PC-3 (cell line): ENCODE measurements at regions not wholly inside any gene's neighbourhood (a gene's known extent, or its start where the extent isn't known, plus 50 kb on each side); places are given as distances from the start of the nearest gene placed in this dataset.

Experiments
- ATAC-seq: fragments of 200-7000 bp; cut with Tn5 transposase; 2 replicates; pipeline ENCODE4 v1.9.1; 2020; ENCODE audit warnings: mild to moderate bottlenecking, moderate library complexity
- BruUV-seq: library from RNA; stranded (reverse); fragments of 400-500 nt; replicated peaks from 2 replicates; lab custom pipeline; 2021; lab: Mats Ljungman, UMichigan
- CTCF ChIA-PET: fragments of 300-600 bp; sonication (Branson Sonifier 250); formaldehyde crosslinking; loops from one replicate; lab custom pipeline; 2022; ENCODE audit warnings: antibody characterized with exemption; lab: Charles Lee
- POLR2A ChIA-PET: fragments of 300-600 bp; sonication (Branson Sonifier 250); formaldehyde crosslinking; loops from one replicate; lab custom pipeline; 2022; ENCODE audit warnings: antibody characterized with exemption; ENCODE audit not compliant: unreplicated experiment; lab: Charles Lee
- DNase-seq: peaks from one replicate; pipeline ENCODE4 v3.0.0-alpha.2; 2015
- H2AFZ ChIP-seq: fragments of 300-600 bp; sonication (generic); 2 replicates; pipeline ENCODE4 v1.6.0; 2016; ENCODE audit warnings: antibody characterized with exemption, low read length
- H3F3A ChIP-seq: fragments of 300-600 bp; sonication (generic); one replicate; pipeline ENCODE4 v1.6.0; 2017; ENCODE audit warnings: antibody characterized with exemption, low read length, control low read depth, mild to moderate bottlenecking; ENCODE audit not compliant: unreplicated experiment
- H3K27ac ChIP-seq: fragments of 300-600 bp; sonication (generic); 2 replicates; pipeline ENCODE4 v1.5.1; 2016; ENCODE audit warnings: mild to moderate bottlenecking, low read length
- H3K27me3 ChIP-seq: fragments of 300-600 bp; sonication (generic); 2 replicates; pipeline ENCODE4 v1.6.1; 2016; ENCODE audit warnings: low read length, mixed read lengths
- H3K36me3 ChIP-seq: fragments of 300-600 bp; sonication (generic); 2 replicates; pipeline ENCODE4 v1.6.1; 2016; ENCODE audit warnings: low read depth, mixed run types, low read length, mixed read lengths
- H3K4me1 ChIP-seq: fragments of 300-600 bp; sonication (generic); 2 replicates; pipeline ENCODE4 v1.5.1; 2016; ENCODE audit warnings: low read length; ENCODE audit not compliant: insufficient read depth
- H3K4me2 ChIP-seq: fragments of 300-600 bp; sonication (generic); 2 replicates; pipeline ENCODE4 v1.6.0; 2016; ENCODE audit warnings: low read length
- H3K4me3 ChIP-seq: fragments of 300-600 bp; sonication (generic); 2 replicates; pipeline ENCODE4 v1.5.1; 2016; ENCODE audit warnings: mild to moderate bottlenecking, low read length, mixed read lengths
- H3K79me2 ChIP-seq: fragments of 300-600 bp; sonication (generic); 2 replicates; pipeline ENCODE4 v1.6.1; 2017; ENCODE audit warnings: low read length, mixed read lengths
- H3K9ac ChIP-seq: fragments of 300-600 bp; sonication (generic); 2 replicates; pipeline ENCODE4 v1.6.0; 2016; ENCODE audit warnings: mild to moderate bottlenecking, low read length
- H3K9me2 ChIP-seq: fragments of 300-600 bp; sonication (generic); replicated peaks from 2 replicates; pipeline ENCODE4 v1.6.1; 2016; ENCODE audit warnings: mixed run types, low read length, mixed read lengths
- H3K9me3 ChIP-seq: fragments of 300-600 bp; sonication (generic); 2 replicates; pipeline ENCODE4 v1.6.1; 2016; ENCODE audit warnings: low read length, mixed read lengths
- H4K20me1 ChIP-seq: fragments of 300-600 bp; sonication (generic); 2 replicates; pipeline ENCODE4 v1.6.1; 2016; ENCODE audit warnings: low read length, mixed read lengths
- EZH2 ChIP-seq: fragments of 300-600 bp; sonication (generic); IDR thresholded peaks from one replicate; pipeline ENCODE4 v1.6.1; 2017; ENCODE audit warnings: antibody characterized with exemption, mild to moderate bottlenecking, low read length; ENCODE audit not compliant: unreplicated experiment
- EZH2phosphoT487 ChIP-seq: fragments of 300-600 bp; sonication (generic); IDR thresholded peaks from 2 replicates; pipeline ENCODE4 v1.6.1; 2018; ENCODE audit warnings: mild to moderate bottlenecking, antibody characterized with exemption, low read length, borderline replicate concordance
- intact Hi-C: fragments of 100-400 bp; cut with micrococcal nuclease; formaldehyde crosslinking; loops from 2 replicates; pipeline ENCODE4 v1.9.0; 2023
- TF ChIP-seq, protein P1 (sequence below): fragments of 300-600 bp; sonication (generic); conservative IDR thresholded peaks from 2 replicates; pipeline ENCODE4 v1.5.1; 2017; ENCODE audit warnings: antibody characterized with exemption, low read depth, mild to moderate bottlenecking, low read length

- H3K9me3 ChIP-seq, result no peaks in the 10 kb centered on the region
- intact Hi-C loops, result no loop called here
- DNase-seq (no peak), ATAC-seq (no peak)
- no peak overlapping the region for H2AFZ ChIP-seq
- TF ChIP-seq EZH2, result no peak
- TF ChIP-seq, protein P1, sequence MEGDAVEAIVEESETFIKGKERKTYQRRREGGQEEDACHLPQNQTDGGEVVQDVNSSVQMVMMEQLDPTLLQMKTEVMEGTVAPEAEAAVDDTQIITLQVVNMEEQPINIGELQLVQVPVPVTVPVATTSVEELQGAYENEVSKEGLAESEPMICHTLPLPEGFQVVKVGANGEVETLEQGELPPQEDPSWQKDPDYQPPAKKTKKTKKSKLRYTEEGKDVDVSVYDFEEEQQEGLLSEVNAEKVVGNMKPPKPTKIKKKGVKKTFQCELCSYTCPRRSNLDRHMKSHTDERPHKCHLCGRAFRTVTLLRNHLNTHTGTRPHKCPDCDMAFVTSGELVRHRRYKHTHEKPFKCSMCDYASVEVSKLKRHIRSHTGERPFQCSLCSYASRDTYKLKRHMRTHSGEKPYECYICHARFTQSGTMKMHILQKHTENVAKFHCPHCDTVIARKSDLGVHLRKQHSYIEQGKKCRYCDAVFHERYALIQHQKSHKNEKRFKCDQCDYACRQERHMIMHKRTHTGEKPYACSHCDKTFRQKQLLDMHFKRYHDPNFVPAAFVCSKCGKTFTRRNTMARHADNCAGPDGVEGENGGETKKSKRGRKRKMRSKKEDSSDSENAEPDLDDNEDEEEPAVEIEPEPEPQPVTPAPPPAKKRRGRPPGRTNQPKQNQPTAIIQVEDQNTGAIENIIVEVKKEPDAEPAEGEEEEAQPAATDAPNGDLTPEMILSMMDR, result no peak
- no peak for TF ChIP-seq EZH2phosphoT487
- no peaks in the 10 kb centered on the region for H3F3A ChIP-seq
- no peaks in the 10 kb centered on the region for H3K4me1 ChIP-seq
- no peak overlapping the region for H3K27ac ChIP-seq
- POLR2A ChIA-PET, result no interaction called here
- BruUV-seq, result no TSS peak
- no peaks in the 10 kb centered on the region for H3K36me3 ChIP-seq
- H3K9me2 ChIP-seq, result no peaks in the 10 kb centered on the region
- H3K4me2 ChIP-seq, result no peak overlapping the region
- no peak overlapping the region for H3K4me3 ChIP-seq
- CTCF ChIA-PET, result no interaction called here
- H3K79me2 ChIP-seq, result no peaks in the 10 kb centered on the region
- H4K20me1 ChIP-seq, result no peaks in the 10 kb centered on the region
- H3K9ac ChIP-seq, result no peak overlapping the region
- peaks cover 4% of the 10 kb centered on the region; the same call in 1 of the 2 replicates for H3K27me3 ChIP-seq
These were observed 96.7 kb upstream of the CXADR start for GRCh38 chr21:17416139-17416538.

- TF ChIP-seq, protein P1, result no peak
- no peak for TF ChIP-seq EZH2phosphoT487
- no peak for TF ChIP-seq EZH2
- no peaks in the 10 kb centered on the region for H3K79me2 ChIP-seq
- DNase-seq (no peak), ATAC-seq (no peak)
- no peaks in the 10 kb centered on the region for H3K9me3 ChIP-seq
- H3K4me1 ChIP-seq, result no peaks in the 10 kb centered on the region
- no peaks in the 10 kb centered on the region for H3K9me2 ChIP-seq
- H3K36me3 ChIP-seq, result no peaks in the 10 kb centered on the region
- POLR2A ChIA-PET, result no interaction called here
- no peak overlapping the region for H3K9ac ChIP-seq
- H3F3A ChIP-seq, result no peaks in the 10 kb centered on the region
- H3K27ac ChIP-seq, result no peak overlapping the region
- BruUV-seq, result no TSS peak
- no peak overlapping the region for H3K4me3 ChIP-seq
- CTCF ChIA-PET, result no interaction called here
- intact Hi-C loops, result no loop called here
- no peaks in the 10 kb centered on the region for H3K27me3 ChIP-seq
- H2AFZ ChIP-seq, result no peak overlapping the region
- no peaks in the 10 kb centered on the region for H4K20me1 ChIP-seq
- H3K4me2 ChIP-seq, result no peak overlapping the region
These were observed 89.9 kb upstream of the CXADR start for GRCh38 chr21:17422931-17423330.

- Histone ChIP-seq H4K20me1 (no peaks in the 10 kb centered on the region), H3F3A (no peaks in the 10 kb centered on the region), H3K9me2 (no peaks in the 10 kb centered on the region), H3K27ac (no peak overlapping the region), H3K36me3 (no peaks in the 10 kb centered on the region), H3K9me3 (no peaks in the 10 kb centered on the region), H3K4me1 (no peaks in the 10 kb centered on the region), H3K9ac (no peak overlapping the region), H3K79me2 (no peaks in the 10 kb centered on the region), H2AFZ (no peak overlapping the region), H3K4me2 (no peak overlapping the region), H3K4me3 (no peak overlapping the region), H3K27me3 (no peaks in the 10 kb centered on the region)
- BruUV-seq, result no TSS peak
- ChIA-PET POLR2A (no interaction called here), CTCF (no interaction called here)
- intact Hi-C loops, result no loop called here
- DNase-seq, result no peak
- TF ChIP-seq EZH2, result no peak
- no peak for TF ChIP-seq EZH2phosphoT487
- TF ChIP-seq, protein P1, result no peak
- ATAC-seq, result no peak
These were observed 85.7 kb upstream of the CXADR start for GRCh38 chr21:17427157-17427556.
